Caco-2 (cell line): ENCODE measurements at regions not wholly inside any gene's neighbourhood (a gene's known extent, or its start where the extent isn't known, plus 50 kb on each side); places are given as distances from the start of the nearest gene placed in this dataset.

Experiments used
- BruUV-seq: library from RNA; stranded (reverse); fragments of 400-500 nt; replicated peaks from 2 replicates; lab custom pipeline; 2021; lab: Mats Ljungman, UMichigan
- CTCF ChIA-PET: fragments of 300-600 bp; sonication (Branson Sonifier 250); formaldehyde crosslinking; loops from one replicate; lab custom pipeline; 2022; ENCODE audit warnings: antibody characterized with exemption; lab: Charles Lee
- POLR2A ChIA-PET: fragments of 300-600 bp; sonication (Branson Sonifier 250); formaldehyde crosslinking; loops from one replicate; lab custom pipeline; 2022; ENCODE audit warnings: antibody characterized with exemption; lab: Charles Lee
- DNase-seq, 2 experiments: peaks; one replicate each; pipeline versions ENCODE4 v3.0.0 to v3.0.0-alpha.2; 2020 to 2022
- H3K27me3 ChIP-seq: replicated peaks from 2 replicates; pipeline ENCODE4 v1.6.0; 2011; ENCODE audit warnings: low read length; ENCODE audit not compliant: control insufficient read depth, insufficient read depth
- H3K36me3 ChIP-seq: 2 replicates; pipeline ENCODE4 v1.5.1; 2011; ENCODE audit warnings: low read length; ENCODE audit not compliant: control insufficient read depth, insufficient read depth
- H3K4me1 ChIP-seq: fragments of 250-450 bp; sonication (Bioruptor Pico); 2 replicates; pipeline ENCODE4 v1.5.1; 2020; ENCODE audit warnings: mild to moderate bottlenecking
- H3K4me3 ChIP-seq: 2 replicates; pipeline ENCODE4 v1.5.1; 2011; ENCODE audit warnings: low read depth, mild to moderate bottlenecking, control low read depth, low read length
- H3K9me3 ChIP-seq: fragments of 250-450 bp; sonication (Bioruptor Pico); 2 replicates; pipeline ENCODE4 v1.5.1; 2020; ENCODE audit warnings: mild to moderate bottlenecking, moderate library complexity
- H3K27ac Mint-ChIP-seq: one replicate; pipeline ENCODE4 v1.8.0; 2022; ENCODE audit warnings: mixed read lengths; ENCODE audit not compliant: unreplicated experiment
- H3K27me3 Mint-ChIP-seq: one replicate; pipeline ENCODE4 v1.8.0; 2022; ENCODE audit warnings: mixed read lengths; ENCODE audit not compliant: insufficient read depth, unreplicated experiment
- H3K36me3 Mint-ChIP-seq: one replicate; pipeline ENCODE4 v1.8.0; 2022; ENCODE audit warnings: mild to moderate bottlenecking, mixed read lengths; ENCODE audit not compliant: insufficient read depth, unreplicated experiment
- H3K4me1 Mint-ChIP-seq: one replicate; pipeline ENCODE4 v1.8.0; 2022; ENCODE audit warnings: low read depth, mixed read lengths; ENCODE audit not compliant: unreplicated experiment
- H3K4me3 Mint-ChIP-seq: one replicate; pipeline ENCODE4 v1.8.0; 2022; ENCODE audit warnings: mild to moderate bottlenecking, moderate library complexity, mixed read lengths; ENCODE audit not compliant: unreplicated experiment
- H3K9me3 Mint-ChIP-seq: one replicate; pipeline ENCODE4 v1.8.0; 2022; ENCODE audit warnings: mixed read lengths; ENCODE audit not compliant: unreplicated experiment
- intact Hi-C: fragments of 100-400 bp; cut with micrococcal nuclease; formaldehyde crosslinking; loops from one replicate; pipeline ENCODE4 v1.10.0; 2022; ENCODE audit not compliant: unreplicated experiment
- TF ChIP-seq, protein P1 (sequence below), 2 experiments: fragments of 200-600 bp in 1 of 2; IDR thresholded peaks; 1 replicate in 1 of 2; 2 replicates in 1 of 2; pipeline versions ENCODE4 v1.5.1 to v1.8.0; 2011 to 2022; ENCODE audit warnings: antibody characterized with exemption in 1 of 2, control low read depth in 1 of 2, inconsistent platforms in 1 of 2, low read depth in 1 of 2, low read length in 1 of 2, mild to moderate bottlenecking in 1 of 2, moderate library complexity in 1 of 2; ENCODE audit not compliant: insufficient read depth in 1 of 2, severe bottlenecking in 1 of 2, unreplicated experiment in 1 of 2

GRCh38 chr14:53542732-53543131, 389.6 kb upstream of the DDHD1 start:
- BruUV-seq, result no TSS peak
- CTCF ChIA-PET, result no interaction called here
- H3K4me3 Mint-ChIP-seq, result no peak overlapping the region
- TF ChIP-seq, protein P1, sequence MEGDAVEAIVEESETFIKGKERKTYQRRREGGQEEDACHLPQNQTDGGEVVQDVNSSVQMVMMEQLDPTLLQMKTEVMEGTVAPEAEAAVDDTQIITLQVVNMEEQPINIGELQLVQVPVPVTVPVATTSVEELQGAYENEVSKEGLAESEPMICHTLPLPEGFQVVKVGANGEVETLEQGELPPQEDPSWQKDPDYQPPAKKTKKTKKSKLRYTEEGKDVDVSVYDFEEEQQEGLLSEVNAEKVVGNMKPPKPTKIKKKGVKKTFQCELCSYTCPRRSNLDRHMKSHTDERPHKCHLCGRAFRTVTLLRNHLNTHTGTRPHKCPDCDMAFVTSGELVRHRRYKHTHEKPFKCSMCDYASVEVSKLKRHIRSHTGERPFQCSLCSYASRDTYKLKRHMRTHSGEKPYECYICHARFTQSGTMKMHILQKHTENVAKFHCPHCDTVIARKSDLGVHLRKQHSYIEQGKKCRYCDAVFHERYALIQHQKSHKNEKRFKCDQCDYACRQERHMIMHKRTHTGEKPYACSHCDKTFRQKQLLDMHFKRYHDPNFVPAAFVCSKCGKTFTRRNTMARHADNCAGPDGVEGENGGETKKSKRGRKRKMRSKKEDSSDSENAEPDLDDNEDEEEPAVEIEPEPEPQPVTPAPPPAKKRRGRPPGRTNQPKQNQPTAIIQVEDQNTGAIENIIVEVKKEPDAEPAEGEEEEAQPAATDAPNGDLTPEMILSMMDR (IDR thresholded peaks at IDR 0.05; ENCODE audit: insufficient read depth in 1 of 2, low read depth in 1 of 2, low read length in 1 of 2, severe bottlenecking in 1 of 2, unreplicated experiment in 1 of 2), result no peak
- Histone ChIP-seq H3K36me3 (no peaks in the 10 kb centered on the region), H3K27me3 (no peaks in the 10 kb centered on the region), H3K9me3 (no peaks in the 10 kb centered on the region), H3K4me3 (no peak overlapping the region), H3K4me1 (peaks cover 27% of the 10 kb centered on the region)
- H3K27ac Mint-ChIP-seq, result no peak overlapping the region
- no peak for DNase-seq
- intact Hi-C loops, result no loop called here
- no peaks in the 10 kb centered on the region for H3K9me3 Mint-ChIP-seq
- H3K27me3 Mint-ChIP-seq, result no peaks in the 10 kb centered on the region
- H3K36me3 Mint-ChIP-seq, result peaks cover 5% of the 10 kb centered on the region
- POLR2A ChIA-PET, result no interaction called here
- peaks cover 18% of the 10 kb centered on the region for H3K4me1 Mint-ChIP-seq

DNA sequence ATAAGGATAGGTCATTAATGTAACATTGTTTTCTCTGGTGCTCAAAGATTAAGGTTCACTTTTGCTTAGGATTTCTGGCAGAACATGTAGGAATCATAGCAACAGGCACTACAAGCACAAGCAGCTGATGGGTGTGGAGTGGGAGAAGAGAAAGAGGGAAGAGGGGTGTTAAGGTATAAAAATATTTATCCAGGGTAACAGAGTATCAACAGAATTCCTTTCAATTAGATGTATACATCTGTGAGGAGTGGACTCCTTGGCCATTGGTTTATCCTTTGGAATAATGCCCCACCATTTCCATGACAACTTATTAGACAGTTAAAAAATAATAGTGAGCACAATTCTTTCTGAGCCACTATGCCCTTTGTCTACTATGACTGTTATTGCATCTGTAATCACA, 388.3 kb upstream of the DDHD1 start:
- Mint-ChIP-seq H3K36me3 (peaks cover 5% of the 10 kb centered on the region), H3K9me3 (no peaks in the 10 kb centered on the region), H3K4me1 (peaks cover 20% of the 10 kb centered on the region), H3K27ac (no peak overlapping the region), H3K27me3 (no peaks in the 10 kb centered on the region), H3K4me3 (no peak overlapping the region)
- Histone ChIP-seq H3K27me3 (no peaks in the 10 kb centered on the region), H3K4me3 (no peak overlapping the region), H3K36me3 (no peaks in the 10 kb centered on the region), H3K9me3 (no peaks in the 10 kb centered on the region), H3K4me1 (peaks cover 40% of the 10 kb centered on the region)
- no TSS peak for BruUV-seq
- ChIA-PET POLR2A (no interaction called here), CTCF (no interaction called here)
- no peak for DNase-seq
- TF ChIP-seq, protein P1 (IDR thresholded peaks at IDR 0.05; ENCODE audit: insufficient read depth in 1 of 2, low read depth in 1 of 2, low read length in 1 of 2, severe bottlenecking in 1 of 2, unreplicated experiment in 1 of 2), result no peak
- intact Hi-C loops, result no loop called here

DNA sequence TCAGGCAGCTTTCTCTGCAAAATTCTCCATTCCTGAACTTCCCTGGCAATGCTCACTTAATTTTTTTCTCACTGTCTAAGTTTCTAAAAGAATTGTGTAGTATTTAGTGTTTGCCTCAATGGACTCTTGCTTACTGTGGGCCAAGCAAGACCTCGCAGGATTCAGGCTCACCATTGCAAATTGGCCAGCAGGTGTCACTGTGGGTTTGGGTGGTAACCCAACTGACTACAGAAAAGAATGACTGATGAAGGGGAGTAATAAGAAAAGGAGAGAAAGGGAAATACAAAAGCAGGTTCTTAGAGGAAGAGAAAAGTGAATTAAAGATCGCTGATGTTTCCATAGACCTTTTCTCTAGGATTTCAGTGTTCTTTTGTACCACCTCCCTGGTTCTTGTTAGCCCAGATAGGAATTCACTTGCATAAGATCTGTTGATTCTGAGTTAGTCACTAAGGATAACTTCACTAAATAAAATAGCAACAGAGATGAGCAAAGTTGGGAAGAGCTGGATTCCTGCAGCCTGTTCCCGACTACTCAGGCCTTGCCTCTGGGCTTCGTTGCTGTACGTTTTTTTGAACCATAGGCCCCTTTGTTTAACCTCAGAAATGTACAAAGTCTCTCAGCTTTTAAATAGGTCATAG, 386.5 kb upstream of the DDHD1 start:
- Mint-ChIP-seq H3K27ac (peak overlapping the region; percentile 79), H3K36me3 (peaks cover 5% of the 10 kb centered on the region), H3K4me3 (no peak overlapping the region), H3K4me1 (peaks cover 20% of the 10 kb centered on the region), H3K27me3 (no peaks in the 10 kb centered on the region), H3K9me3 (no peaks in the 10 kb centered on the region)
- no peaks in the 10 kb centered on the region for H3K9me3 ChIP-seq
- peak; percentile 82 to 87 for DNase-seq
- H3K4me1 ChIP-seq, result peaks cover 42% of the 10 kb centered on the region
- no TSS peak for BruUV-seq
- intact Hi-C loops, result loop anchor here (1.0 to 5.0 kb wide), 6 partner anchors 74 to 809 kb away; no protein-coding TSS in a partner anchor
- ChIA-PET POLR2A (no interaction called here), CTCF (interaction anchor here (0.6 to 0.7 kb wide), 2 partner anchors 412 to 808 kb away, joined by 3 to 5 read pairs; no protein-coding TSS in a partner anchor)
- TF ChIP-seq, protein P1 (IDR thresholded peaks at IDR 0.05; ENCODE audit: insufficient read depth in 1 of 2, low read depth in 1 of 2, low read length in 1 of 2, severe bottlenecking in 1 of 2, unreplicated experiment in 1 of 2), result peak; percentile 75 to 86
- no peak overlapping the region for H3K4me3 ChIP-seq
- no peaks in the 10 kb centered on the region for H3K27me3 ChIP-seq
- H3K36me3 ChIP-seq, result no peaks in the 10 kb centered on the region
